GM06990 (cell line): ENCODE measurements at regions not wholly inside any gene's neighbourhood (a gene's known extent, or its start where the extent isn't known, plus 50 kb on each side); places are given as distances from the start of the nearest gene placed in this dataset.

Experiments used
- DNase-seq: peaks from one replicate; pipeline ENCODE4 v3.0.0-alpha.2; 2011; ENCODE audit not compliant: insufficient read length; ENCODE audit errors: extremely low read depth
- H3K27me3 ChIP-seq: replicated peaks from 2 replicates; pipeline ENCODE4 v1.6.0; 2011; ENCODE audit warnings: low read length; ENCODE audit not compliant: control insufficient read depth, insufficient read depth
- H3K36me3 ChIP-seq: 2 replicates; pipeline ENCODE4 v1.5.1; 2011; ENCODE audit warnings: low read length; ENCODE audit not compliant: control insufficient read depth, insufficient read depth
- H3K4me3 ChIP-seq: replicated peaks from 2 replicates; pipeline ENCODE4 v1.5.1; 2011; ENCODE audit warnings: low read depth, mild to moderate bottlenecking, control low read depth, low read length
- CTCF ChIP-seq: IDR thresholded peaks from 2 replicates; pipeline ENCODE4 v1.5.1; 2011; ENCODE audit warnings: low read length, control low read depth, mild to moderate bottlenecking, inconsistent platforms; ENCODE audit not compliant: insufficient read depth, poor library complexity, severe bottlenecking

GRCh38 chr21:35692311-35692710 lies 368.0 kb downstream of the SETD4 start:
- DNase-seq = peak; percentile 6
- no peak for TF ChIP-seq CTCF
- Histone ChIP-seq H3K4me3 (no peak overlapping the region), H3K27me3 (no peaks in the 10 kb centered on the region), H3K36me3 (no peaks in the 10 kb centered on the region)

GRCh38 chr21:35690436-35690835 lies 369.9 kb downstream of the SETD4 start:
- Histone ChIP-seq H3K36me3 (no peaks in the 10 kb centered on the region), H3K27me3 (no peaks in the 10 kb centered on the region), H3K4me3 (no peak overlapping the region)
- no peak for TF ChIP-seq CTCF
- DNase-seq = no peak

- no peak for DNase-seq
- no peak overlapping the region for H3K4me3 ChIP-seq
- no peak for TF ChIP-seq CTCF
- no peaks in the 10 kb centered on the region for H3K27me3 ChIP-seq
- no peaks in the 10 kb centered on the region for H3K36me3 ChIP-seq
These were observed 374.2 kb downstream of the SETD4 start for GRCh38 chr21:35686156-35686555.

GRCh38 chr21:35683664-35684304 lies 376.5 kb downstream of the SETD4 start:
- Histone ChIP-seq H3K4me3 (no peak overlapping the region), H3K27me3 (no peaks in the 10 kb centered on the region; the same call in 1 of the 2 replicates), H3K36me3 (no peaks in the 10 kb centered on the region)
- no peak for DNase-seq
- no peak for TF ChIP-seq CTCF

GRCh38 chr21:35682904-35683549 lies 377.3 kb downstream of the SETD4 start:
- TF ChIP-seq CTCF = no peak
- no peak for DNase-seq
- H3K4me3 ChIP-seq = no peak overlapping the region
- H3K27me3 ChIP-seq = no peaks in the 10 kb centered on the region; the same call in 1 of the 2 replicates
- H3K36me3 ChIP-seq = no peaks in the 10 kb centered on the region
